ENCODE measurements at regions not wholly inside any gene's neighbourhood (a gene's known extent, or its start where the extent isn't known, plus 50 kb on each side); places are given as distances from the start of the nearest gene placed in this dataset.

DNA sequence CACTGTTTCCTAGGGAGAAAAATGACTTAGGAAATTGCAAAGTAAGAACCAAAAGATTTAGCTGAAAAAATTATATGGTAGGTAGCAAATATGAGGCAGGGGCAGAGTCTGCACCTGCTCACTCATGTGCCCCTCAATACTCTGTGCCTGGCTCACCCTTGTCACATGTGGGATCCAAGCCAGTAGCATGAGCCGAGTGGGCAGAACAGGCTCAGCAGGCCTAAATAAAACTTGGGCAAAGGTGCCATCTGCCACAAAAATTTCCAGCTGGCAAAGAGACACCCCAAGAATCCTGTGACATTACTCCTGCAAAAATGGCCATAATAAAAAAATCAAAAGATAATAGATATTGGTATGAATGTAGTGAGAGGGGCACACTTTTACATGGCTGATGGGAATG, 1321.2 kb downstream of the NCAM2 start:
- no peak for TF ChIP-seq EZH2 (IDR thresholded peaks at IDR 0.05; ENCODE audit: insufficient read depth, low read length)
- TF ChIP-seq, protein P1, sequence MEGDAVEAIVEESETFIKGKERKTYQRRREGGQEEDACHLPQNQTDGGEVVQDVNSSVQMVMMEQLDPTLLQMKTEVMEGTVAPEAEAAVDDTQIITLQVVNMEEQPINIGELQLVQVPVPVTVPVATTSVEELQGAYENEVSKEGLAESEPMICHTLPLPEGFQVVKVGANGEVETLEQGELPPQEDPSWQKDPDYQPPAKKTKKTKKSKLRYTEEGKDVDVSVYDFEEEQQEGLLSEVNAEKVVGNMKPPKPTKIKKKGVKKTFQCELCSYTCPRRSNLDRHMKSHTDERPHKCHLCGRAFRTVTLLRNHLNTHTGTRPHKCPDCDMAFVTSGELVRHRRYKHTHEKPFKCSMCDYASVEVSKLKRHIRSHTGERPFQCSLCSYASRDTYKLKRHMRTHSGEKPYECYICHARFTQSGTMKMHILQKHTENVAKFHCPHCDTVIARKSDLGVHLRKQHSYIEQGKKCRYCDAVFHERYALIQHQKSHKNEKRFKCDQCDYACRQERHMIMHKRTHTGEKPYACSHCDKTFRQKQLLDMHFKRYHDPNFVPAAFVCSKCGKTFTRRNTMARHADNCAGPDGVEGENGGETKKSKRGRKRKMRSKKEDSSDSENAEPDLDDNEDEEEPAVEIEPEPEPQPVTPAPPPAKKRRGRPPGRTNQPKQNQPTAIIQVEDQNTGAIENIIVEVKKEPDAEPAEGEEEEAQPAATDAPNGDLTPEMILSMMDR (IDR thresholded peaks at IDR 0.05; ENCODE audit: insufficient read depth, low read depth, low read length) = no peak

All from astrocyte (in vitro differentiated cells and primary cell).